GM11168 (cell line): ENCODE measurements at regions not wholly inside any gene's neighbourhood (a gene's known extent, or its start where the extent isn't known, plus 50 kb on each side); places are given as distances from the start of the nearest gene placed in this dataset.
"Not testable (repeated sequence)": the region's sequence is repeated elsewhere in the genome, so short reads cannot be mapped to it uniquely, and the experiment has no call there.

ENCODE experiments used
- in situ Hi-C: fragments of 300-500 bp; cut with MboI; formaldehyde crosslinking; loops from one replicate; pipeline ENCODE4 v1.12.0; 2022; ENCODE audit warnings: low sequenced_read_pairs; ENCODE audit not compliant: unreplicated experiment

DNA sequence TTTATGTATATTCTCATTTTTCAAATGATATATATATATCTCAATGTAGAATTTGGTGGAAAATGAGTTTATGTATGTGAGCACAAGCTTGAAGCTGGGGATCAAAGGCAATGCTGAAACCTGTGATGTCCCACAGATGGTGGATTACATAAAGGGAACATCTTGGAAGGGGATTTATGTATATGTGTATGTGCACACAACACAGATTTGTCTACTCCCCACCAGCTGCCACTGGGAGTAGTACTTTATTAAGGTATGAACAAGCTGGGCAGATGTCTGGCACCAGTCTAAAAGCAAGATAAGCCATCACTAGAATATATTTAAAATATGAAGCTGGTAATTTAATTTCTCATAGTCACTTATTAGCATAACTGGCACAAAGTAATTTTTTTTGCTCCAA, 895.6 kb downstream of the SLC6A15 start:
- in situ Hi-C loops: no loop called here

DNA sequence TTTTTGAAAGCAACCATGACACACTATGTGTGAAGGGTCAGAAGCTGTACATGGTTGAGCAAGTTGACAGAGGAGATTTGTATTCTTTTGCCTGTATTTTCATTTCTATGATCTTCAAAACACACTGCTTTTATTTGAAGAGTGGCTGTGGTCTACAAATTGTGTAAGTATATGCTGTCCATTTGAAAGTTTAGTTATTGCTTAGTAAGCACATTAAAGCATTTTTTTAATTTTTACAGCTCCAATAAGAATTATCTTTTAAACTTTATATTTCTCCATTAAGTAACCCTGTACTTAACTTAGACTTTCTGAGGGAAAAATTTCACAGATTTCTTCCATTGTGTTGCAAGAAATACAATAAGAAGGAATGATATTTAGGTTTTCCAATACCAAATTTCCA, 915.2 kb downstream of the SLC6A15 start:
- in situ Hi-C loops: no loop called here

DNA sequence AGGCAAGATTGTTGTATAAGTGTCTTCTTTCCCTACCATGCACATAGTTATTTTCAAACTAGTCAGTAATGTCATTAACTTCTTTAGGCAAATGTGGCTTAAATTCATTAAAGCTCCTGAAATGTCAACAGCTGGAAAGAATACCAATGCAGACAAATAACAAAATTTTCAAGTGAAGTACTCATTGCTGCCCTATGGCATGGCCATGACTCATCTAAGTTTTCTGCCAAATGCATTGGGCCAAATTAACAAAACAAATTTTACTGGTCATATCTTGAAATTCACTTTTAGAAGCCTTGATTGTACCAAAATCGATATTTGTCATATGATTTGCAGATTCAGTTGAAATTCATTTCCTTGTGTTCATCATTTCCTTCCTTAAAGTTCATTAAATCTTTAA, 915.9 kb downstream of the SLC6A15 start:
- in situ Hi-C loops: no loop called here

DNA sequence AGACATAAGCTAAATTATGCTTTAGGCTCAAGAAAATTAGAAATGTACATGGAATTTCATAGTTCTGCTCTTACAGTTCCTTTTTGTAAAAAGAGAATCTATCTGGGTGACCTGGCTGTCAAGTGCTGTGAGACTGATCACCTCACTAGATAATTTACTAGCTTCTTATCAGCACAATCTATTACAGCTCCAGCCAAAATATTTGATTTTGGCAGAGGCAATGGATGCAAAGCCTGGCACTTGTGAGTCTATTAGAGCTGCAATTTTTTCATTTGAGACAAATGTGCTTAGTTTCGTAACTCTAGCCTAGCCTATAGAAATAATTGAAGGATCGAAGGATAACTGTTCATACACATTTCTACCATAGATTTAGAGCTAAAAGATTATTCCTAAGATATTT, 927.5 kb downstream of the SLC6A15 start:
- in situ Hi-C loops: no loop called here

DNA sequence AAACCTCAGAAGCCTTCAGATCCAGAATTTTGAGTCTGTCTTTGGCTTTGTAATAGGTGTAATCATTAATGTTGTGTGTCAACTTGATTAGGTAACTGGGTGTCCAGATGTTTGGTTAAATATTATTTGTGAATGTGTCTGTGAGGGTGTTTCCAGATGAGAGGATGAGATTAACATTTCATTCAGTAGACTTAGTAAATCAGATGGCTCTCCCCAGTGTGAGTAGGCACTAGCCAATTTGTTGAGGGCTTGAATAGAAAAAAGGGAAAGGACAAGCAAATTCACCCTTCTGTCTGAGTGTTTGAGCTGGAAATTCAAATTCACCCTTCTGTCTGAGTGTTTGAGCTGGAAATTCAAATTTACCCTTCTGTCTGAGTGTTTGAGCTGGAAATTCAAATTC, 932.2 kb downstream of the SLC6A15 start:
- in situ Hi-C loops: no loop called here

DNA sequence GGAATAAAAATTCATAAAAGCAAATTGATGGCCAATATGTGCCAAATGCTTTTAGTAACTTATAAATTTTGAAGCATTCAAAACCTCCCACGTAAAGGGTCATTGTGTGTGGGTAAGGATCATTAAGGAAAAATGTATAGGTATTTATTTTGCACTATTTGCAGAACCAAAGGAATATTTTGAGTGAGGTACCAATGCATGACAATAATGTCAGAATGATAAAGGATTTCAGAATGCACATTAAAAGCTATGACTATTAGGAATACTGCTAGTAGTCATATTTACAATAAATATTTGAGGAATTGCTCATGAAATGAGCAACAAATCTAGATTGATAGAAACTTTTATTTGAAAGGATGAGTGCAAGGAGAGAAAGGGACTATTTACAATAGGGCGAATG, 932.8 kb downstream of the SLC6A15 start:
- in situ Hi-C loops: no loop called here

DNA sequence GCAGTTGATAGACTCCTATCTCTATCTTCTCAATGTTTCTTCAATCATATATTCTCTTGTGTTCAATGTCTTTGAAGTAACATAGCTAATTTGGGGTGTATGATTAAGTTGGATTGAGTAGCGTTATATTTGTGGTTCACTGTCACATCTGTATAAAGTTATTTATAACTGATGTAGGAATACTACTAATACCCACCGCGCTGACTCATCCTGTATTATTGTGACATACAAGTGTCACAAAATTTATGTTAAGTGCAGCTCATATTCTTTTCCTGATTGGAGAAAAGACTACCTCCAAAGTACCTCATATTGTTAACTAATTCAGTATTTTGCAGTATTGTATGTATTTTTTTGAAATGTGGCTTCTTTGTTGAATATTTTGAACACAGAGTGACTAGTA, 940.8 kb downstream of the SLC6A15 start:
- in situ Hi-C loops: no loop called here

DNA sequence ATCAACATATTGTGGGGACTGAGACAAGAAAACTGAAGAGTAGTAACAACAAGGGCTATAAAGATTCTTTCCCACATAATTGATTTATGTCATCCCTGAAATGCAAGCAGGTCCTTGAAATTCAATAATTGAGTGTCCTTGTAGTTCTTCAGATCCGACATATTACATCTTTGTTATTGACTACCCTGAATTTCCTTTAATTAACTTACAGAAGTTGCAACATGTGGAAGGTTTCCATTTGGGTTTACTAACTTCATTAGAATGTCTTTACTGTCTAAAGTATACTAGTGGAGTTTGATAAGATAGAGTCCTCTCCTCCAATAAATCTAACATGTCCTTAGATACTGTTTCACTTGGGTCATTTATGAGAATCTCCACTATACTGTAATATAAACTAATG, 951.8 kb downstream of the SLC6A15 start:
- in situ Hi-C loops: no loop called here

DNA sequence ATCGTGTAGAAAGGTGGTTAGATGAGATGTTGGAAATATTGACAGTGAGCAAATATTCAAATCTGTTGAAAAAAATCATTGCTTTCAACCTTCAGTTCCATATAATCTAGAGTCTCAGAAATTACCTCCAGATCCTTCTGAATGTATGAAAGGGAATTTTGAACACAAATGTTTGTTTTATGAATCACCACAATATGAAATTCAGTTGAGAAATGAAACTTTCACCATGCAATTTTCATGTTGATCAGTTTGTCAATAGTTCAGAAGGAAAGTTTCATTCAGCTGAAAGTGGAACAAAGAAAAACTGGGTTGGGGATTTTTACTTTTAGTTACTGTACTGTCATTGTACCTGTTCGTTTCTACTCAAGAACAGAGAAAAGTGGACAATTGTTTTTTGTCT, 953.6 kb downstream of the SLC6A15 start:
- in situ Hi-C loops: no loop called here

DNA sequence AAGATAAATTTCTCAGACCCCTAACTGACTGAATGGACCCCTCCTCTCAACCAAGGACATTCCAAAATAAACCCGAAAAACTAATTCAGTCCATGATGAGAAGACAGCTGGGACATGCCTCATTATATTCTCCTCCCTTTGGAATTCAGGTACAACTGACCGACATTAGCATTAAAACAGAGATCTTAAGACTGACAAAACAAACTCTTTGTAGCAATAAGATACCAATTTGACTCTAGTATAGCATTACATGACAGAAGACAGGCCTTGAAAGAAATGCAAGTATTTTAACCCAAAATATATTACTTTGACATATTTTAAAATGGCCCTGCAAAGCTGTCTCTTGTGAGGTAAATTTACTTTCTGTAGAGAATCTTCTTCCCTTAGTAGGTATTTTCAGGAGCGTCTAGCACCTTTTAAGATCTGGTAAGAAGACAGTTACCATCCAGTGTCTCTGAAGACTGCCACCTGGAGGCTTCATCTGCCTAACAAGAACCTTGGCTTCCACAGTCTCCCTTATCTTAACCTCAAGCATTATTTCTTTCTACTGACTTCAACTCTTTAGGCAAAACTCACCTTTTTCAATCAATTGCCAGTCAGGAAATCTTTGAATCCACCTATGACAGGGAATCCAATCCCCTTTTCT, 957.5 kb downstream of the SLC6A15 start:
- in situ Hi-C loops: no loop called here

DNA sequence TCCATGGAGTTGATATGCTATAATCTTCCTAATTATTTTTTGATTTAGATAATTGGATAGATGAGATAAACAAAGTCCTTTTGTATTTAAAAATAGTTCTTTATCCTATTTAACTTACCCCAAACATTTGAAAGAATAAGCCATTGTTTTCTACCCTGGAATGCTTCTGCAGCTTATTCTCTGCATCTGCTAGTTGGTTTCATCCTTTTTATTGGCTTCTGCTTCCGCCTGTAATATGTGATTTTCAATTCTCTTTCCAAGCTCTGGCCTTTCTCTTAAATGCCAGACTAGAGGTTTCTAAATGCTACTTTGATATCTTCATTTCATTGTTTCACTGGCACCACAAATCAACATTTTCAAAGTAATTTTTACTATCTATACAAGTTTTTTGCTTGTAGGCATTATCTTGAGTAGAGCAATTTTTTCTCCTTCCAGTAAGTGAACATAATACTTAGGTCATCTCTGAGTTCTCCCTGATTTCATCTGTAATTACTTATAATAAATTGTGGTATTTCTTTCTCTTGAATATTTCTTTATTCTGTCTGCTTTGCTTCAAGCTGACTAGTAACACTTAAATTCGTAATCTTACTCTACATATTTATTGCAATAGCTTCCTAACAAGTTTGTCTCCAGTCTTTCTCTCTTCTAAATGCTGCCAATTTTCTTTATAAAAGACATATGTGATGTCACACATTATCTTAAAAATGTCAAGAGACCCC, 958.4 kb downstream of the SLC6A15 start:
- in situ Hi-C loops: no loop called here

DNA sequence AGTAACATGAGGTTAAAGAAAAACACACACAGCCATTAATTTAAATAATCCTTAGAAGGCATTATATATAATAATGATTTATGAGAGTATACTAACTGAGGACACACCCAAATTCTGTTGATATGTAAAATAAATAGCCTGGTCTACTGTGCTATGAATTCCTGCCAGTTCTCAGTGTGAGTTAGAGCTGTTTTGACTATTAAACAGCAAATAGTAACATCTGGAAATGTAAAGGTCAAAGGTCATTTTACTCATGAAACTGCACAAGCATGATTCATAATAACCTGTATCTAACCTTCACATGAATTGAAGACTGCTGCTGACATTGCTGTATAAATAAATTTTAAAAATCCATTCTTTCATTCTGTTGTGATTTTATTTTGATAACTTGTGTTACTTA, 966.7 kb downstream of the SLC6A15 start:
- in situ Hi-C loops: no loop called here

DNA sequence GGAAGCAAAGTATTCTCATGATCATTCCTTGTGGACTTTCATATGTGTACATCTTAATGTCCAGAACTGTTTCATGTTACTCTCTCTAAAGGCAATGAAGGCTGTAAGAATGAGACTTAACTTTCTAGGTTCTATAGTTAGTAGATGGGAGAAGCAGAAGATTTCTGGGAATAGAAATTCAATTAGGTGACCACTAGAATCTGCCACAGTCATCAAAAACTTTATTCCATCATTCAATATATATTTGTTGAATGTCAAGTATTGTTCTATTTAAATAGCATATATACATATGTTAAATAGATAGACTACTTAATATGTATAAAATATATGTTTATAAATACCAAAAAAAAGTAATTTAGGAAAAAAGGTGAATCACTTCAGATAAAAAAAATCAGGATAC, 972.9 kb downstream of the SLC6A15 start:
- in situ Hi-C loops: no loop called here

DNA sequence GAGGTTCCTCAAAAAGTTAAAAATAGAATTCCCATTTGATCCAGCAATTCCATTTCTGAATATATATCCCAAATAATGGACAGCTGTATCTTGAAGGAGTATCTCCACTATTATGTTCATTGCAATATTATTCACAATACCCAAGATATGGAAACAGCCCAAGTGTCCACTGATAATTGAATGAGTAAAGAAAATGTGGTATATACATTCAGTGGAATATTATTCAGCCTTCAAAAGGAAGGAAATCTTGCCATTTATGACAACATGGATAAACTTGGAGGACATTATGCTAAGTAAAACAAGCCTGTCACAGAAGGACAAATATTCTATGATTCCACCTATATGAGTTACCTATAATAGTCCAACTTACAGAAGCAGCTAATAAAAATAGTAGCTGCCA, 979.0 kb downstream of the SLC6A15 start:
- in situ Hi-C loops: no loop called here

DNA sequence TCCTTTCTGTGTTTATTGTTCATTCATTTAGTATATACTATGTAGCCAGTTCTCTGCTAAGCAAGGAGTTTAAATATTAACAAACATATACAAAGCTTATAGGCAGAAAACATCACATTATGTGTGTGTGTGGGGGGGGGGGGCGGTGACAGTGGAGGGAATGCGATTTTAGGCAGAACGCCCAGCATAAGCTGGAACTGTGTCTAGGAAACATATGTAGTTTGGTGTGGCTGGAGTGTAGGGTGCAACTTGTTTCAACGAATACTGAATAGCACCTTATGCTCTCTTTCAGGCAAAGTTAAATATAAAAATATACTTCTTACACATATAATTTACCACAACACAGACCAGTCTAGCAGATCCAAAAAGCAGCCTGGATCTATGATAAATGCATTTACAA, 980.6 kb downstream of the SLC6A15 start:
- in situ Hi-C loops: no loop called here

DNA sequence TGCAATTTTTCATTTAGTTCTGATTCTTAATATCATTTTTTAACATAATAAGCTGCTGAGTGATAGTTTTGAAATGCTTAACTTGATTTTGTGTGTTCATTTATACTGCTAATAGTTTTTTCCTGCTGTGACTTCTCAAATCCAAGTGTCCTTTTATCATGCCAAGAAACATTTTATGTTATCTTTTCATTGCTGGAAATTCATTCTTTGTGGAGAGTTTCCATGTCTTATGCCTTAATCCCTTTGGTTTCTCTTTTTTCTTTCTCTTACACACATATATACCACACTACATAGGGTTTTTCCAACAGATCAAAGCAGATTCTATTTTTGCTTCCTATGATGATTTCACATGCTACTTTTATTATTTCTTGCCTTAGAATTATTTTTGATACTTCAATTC, 981.1 kb downstream of the SLC6A15 start:
- in situ Hi-C loops: no loop called here

DNA sequence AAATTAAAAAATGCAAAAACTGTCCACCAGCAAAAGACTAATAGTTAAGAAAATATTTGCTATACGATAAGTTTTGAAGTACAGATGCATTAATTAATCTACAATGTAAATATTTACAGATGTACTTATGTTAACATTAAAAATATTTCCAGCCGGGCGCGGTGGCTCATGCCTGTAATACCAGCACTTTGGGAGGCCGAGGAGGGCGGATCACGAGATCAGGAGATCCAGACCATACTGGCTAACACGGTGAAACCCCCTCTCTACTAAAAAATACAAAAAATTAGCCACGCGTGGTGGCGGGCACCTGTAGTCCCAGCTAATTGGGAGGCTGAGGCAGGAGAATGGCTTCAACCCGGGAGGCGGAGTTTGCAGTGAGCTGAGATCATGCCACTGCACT, 982.8 kb downstream of the SLC6A15 start:
- in situ Hi-C loops: not testable (repeated sequence)

DNA sequence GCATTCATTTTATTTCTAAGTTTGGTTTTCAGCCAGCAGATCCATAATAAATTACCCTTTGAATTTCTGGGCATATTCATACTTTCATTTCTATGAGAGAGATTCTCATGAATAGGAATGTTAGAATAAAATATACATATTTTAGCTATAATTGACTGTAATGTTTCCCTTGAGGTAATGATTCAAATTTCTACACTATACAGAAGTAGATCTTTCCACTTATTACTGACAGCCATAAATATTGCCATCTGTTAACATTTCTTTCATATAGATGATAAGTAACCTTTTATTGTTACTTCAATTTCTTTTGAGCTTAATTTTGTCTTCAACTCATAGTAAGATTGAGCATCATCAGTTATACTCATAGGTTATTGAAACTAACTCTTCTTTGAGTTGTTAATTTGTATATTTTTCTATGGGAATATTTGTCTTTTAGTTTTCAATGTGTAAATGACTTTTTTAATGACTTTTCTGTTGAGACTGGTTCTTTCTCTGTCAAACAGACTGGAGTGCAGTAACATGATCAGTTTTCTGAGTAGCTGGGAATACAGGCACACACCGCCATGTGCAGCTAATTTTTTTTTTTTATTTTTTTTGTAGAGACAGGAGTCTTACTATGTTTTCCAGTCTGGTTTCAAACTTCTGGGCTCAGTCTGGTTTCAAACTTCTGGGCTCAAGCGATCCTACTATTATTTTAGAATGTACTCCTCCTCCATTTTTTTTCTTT, 991.6 kb downstream of the SLC6A15 start:
- in situ Hi-C loops: no loop called here

DNA sequence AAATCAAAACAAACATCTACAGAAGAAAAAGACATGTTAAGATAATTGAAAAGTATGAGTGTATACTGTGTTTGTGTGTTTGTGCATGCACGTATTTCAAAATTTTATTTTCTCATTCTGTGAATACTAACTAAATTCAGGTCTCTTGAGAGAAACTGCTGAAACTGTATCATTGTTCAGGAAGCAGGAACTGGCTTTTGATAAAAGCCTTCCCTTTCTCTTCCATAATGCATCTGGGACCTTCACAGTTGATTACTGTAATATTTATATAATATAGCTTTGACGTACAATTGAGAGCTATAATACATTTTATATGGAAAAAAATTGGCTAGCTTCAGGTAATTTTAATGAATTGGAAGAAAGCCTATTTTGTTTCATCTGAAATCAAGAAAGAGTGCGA, 993.5 kb downstream of the SLC6A15 start:
- in situ Hi-C loops: no loop called here

DNA sequence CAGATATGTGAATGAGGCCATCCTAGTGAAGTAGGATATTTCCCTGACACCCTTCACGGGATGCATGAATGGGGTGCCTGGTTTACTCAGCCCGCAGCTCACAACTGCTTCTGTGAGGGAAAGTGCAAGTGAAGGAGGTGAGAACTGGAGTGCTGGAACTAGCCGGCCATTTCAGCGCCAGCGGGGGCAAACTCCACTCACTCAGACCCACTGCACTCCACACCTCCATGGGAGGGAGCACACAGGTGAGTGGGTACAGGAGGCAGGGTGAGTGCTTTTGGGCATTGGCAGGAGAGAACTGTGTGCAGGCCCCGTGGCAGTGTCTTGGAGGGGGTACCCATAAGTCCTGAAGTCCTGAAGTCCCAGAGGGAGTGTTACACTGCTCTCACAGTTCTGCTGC, 1008.4 kb downstream of the SLC6A15 start:
- in situ Hi-C loops: no loop called here

DNA sequence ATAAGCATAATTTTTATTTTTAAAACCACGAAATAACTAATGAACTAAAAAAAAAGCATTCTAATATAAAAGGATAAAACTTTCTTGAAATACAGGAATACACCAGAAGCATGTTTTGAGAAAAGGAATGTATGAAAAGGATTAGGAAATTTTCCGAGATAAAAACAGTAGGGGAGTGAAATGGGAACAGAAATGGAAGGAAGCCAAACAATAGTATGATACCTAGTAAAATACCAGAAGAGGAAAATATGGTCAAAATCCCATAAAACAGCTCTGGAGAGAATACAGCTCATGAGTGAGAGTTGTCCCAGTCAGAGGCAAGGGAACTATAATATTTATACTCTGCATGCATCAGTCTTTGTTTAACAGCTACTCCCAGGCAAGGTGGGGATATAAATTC, 1016.2 kb downstream of the SLC6A15 start:
- in situ Hi-C loops: no loop called here

DNA sequence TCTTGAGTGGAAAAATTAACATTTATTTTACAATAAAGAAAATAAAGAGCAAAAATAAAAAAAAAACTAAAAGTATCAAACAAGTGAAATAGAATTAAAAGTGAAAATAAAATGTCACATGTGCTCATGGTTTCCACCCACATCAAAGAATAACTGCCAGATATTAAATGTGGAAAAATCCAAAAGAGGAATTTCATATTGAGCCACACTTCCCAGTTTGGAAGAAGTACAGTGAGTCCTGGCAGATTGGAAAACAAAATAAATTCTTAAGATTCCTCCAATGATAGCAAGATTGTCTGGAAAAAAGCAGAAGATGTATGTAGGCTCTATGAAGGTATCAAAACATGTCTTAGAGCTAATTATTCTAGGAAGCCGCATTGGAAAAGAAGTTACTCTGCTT, 1019.5 kb downstream of the SLC6A15 start:
- in situ Hi-C loops: no loop called here
